H1 (cell line): ENCODE measurements at regions not wholly inside any gene's neighbourhood (a gene's known extent, or its start where the extent isn't known, plus 50 kb on each side); places are given as distances from the start of the nearest gene placed in this dataset.

Source experiments
- CTCF ChIA-PET: fragments of 300-600 bp; sonication (Branson Sonifier 250); formaldehyde crosslinking; loops from one replicate; lab custom pipeline; 2021; ENCODE audit not compliant: partially characterized antibody; lab: Charles Lee
- POLR2A ChIA-PET: fragments of 300-600 bp; sonication (Branson Sonifier 250); formaldehyde crosslinking; loops from one replicate; lab custom pipeline; 2021; ENCODE audit warnings: inconsistent platforms; ENCODE audit not compliant: partially characterized antibody; lab: Charles Lee
- DNase-seq, 2 experiments: peaks; one replicate each; pipeline versions ENCODE4 v3.0.0 to v3.0.0-alpha.2; 2010 to 2022; ENCODE audit warnings: low spot score in 2 of 2, low read depth in 1 of 2, mixed read lengths in 1 of 2
- FAIRE-seq: peaks from 2 replicates; lab custom pipeline; 2011; peaks lifted over from hg19 to GRCh38; lab: Jason Lieb, UNC
- H2AFZ ChIP-seq: 2 replicates; pipeline ENCODE4 v1.8.1; 2012; ENCODE audit warnings: low read length, inconsistent platforms
- H2AK5ac ChIP-seq: 2 replicates; pipeline ENCODE4 v1.6.1; 2013; ENCODE audit warnings: low read depth, low read length
- H2BK120ac ChIP-seq: replicated peaks from 2 replicates; pipeline ENCODE3; 2013; ENCODE audit warnings: low read depth, low read length, inconsistent platforms
- H2BK12ac ChIP-seq: 2 replicates; pipeline ENCODE4 v1.6.1; 2013; ENCODE audit warnings: low read depth, low read length
- H2BK15ac ChIP-seq: 2 replicates; pipeline ENCODE4 v1.6.1; 2013; ENCODE audit warnings: low read length
- H2BK20ac ChIP-seq: 2 replicates; pipeline ENCODE4 v1.6.1; 2013; ENCODE audit warnings: low read length
- H2BK5ac ChIP-seq: 2 replicates; pipeline ENCODE4 v1.6.1; 2013; ENCODE audit warnings: low read depth, low read length
- H3K14ac ChIP-seq: 2 replicates; pipeline ENCODE4 v1.6.1; 2013; ENCODE audit warnings: inconsistent platforms; ENCODE audit not compliant: insufficient read length
- H3K18ac ChIP-seq: 2 replicates; pipeline ENCODE4 v1.6.1; 2013; ENCODE audit warnings: low read length; ENCODE audit errors: extremely low read depth
- H3K23ac ChIP-seq: 2 replicates; pipeline ENCODE4 v1.6.1; 2013; ENCODE audit warnings: inconsistent platforms; ENCODE audit not compliant: insufficient read length
- H3K23me2 ChIP-seq: 2 replicates; pipeline ENCODE4 v1.6.1; 2013; ENCODE audit warnings: low read depth, low read length
- H3K27ac ChIP-seq: 2 replicates; pipeline ENCODE4 v1.6.1; 2011; ENCODE audit warnings: low read depth, low read length, inconsistent platforms
- H3K27me3 ChIP-seq, 4 experiments: replicated peaks in 1 of 4; 1 replicate in 1 of 4; 2 replicates in 3 of 4; pipeline versions ENCODE4 v1.6.1 to v1.8.1; 2011 to 2013; ENCODE audit warnings: low read length in 3 of 4, mild to moderate bottlenecking in 3 of 4, inconsistent platforms in 2 of 4, mixed read lengths in 2 of 4, moderate library complexity in 1 of 4; ENCODE audit not compliant: control insufficient read depth in 3 of 4, insufficient read depth in 3 of 4; ENCODE audit errors: extremely low read depth in 1 of 4
- H3K36me3 ChIP-seq, 4 experiments: 2 replicates each; pipeline versions ENCODE4 v1.6.1 to v1.8.1; 2011 to 2013; ENCODE audit warnings: mild to moderate bottlenecking in 4 of 4, low read length in 3 of 4, moderate library complexity in 2 of 4, control low read depth in 1 of 4, inconsistent platforms in 1 of 4; ENCODE audit not compliant: insufficient read depth in 4 of 4, control insufficient read depth in 2 of 4
- H3K4ac ChIP-seq: replicated peaks from 2 replicates; pipeline ENCODE3; 2013; ENCODE audit warnings: low read length, low read depth, mixed read lengths, inconsistent platforms; ENCODE audit not compliant: insufficient read length
- H3K4me1 ChIP-seq, 4 experiments: replicated peaks in 1 of 4; 1 replicate in 1 of 4; 2 replicates in 3 of 4; pipeline versions ENCODE4 v1.6.1 to v1.8.1; 2011 to 2013; ENCODE audit warnings: low read length in 3 of 4, inconsistent platforms in 2 of 4, mixed read lengths in 1 of 4; ENCODE audit not compliant: insufficient read depth in 4 of 4, control insufficient read depth in 3 of 4
- H3K4me2 ChIP-seq, 2 experiments: 2 replicates each; pipeline versions ENCODE4 v1.6.1 to v1.8.1; 2011 to 2013; ENCODE audit warnings: low read depth in 2 of 2, low read length in 2 of 2, control low read depth in 1 of 2, inconsistent platforms in 1 of 2, mild to moderate bottlenecking in 1 of 2; ENCODE audit not compliant: insufficient read depth in 1 of 2
- H3K4me3 ChIP-seq, 4 experiments: fragments of 200-600, 300-600 bp in 1 of 4; sonication (generic), shearing (Covaris generic), sonication (Bioruptor Twin) in 1 of 4; 2 replicates each; pipeline versions ENCODE4 v1.5.1 to v1.8.1; 2011 to 2016; ENCODE audit warnings: low read length in 4 of 4, low read depth in 3 of 4, control low read depth in 2 of 4, inconsistent platforms in 2 of 4, mild to moderate bottlenecking in 2 of 4, mixed read lengths in 1 of 4, moderate library complexity in 1 of 4; ENCODE audit not compliant: insufficient read depth in 2 of 4; ENCODE audit errors: extremely low read depth in 1 of 4
- H3K56ac ChIP-seq: replicated peaks from 2 replicates; pipeline ENCODE3; 2013; ENCODE audit warnings: low read depth, mild to moderate bottlenecking, mixed read lengths, low read length, inconsistent platforms; ENCODE audit not compliant: insufficient read length
- H3K79me1 ChIP-seq: 2 replicates; pipeline ENCODE4 v1.6.1; 2013; ENCODE audit warnings: low read depth, low read length, control low read depth
- H3K79me2 ChIP-seq, 2 experiments: 2 replicates each; pipeline versions ENCODE4 v1.6.1 to v1.8.1; 2012 to 2013; ENCODE audit warnings: low read length in 2 of 2, mild to moderate bottlenecking in 2 of 2, inconsistent platforms in 1 of 2; ENCODE audit not compliant: insufficient read depth in 2 of 2, control insufficient read depth in 1 of 2
- H3K9ac ChIP-seq, 4 experiments: replicated peaks in 1 of 4; 1 replicate in 1 of 4; 2 replicates in 3 of 4; pipeline versions ENCODE4 v1.6.1 to v1.8.1; 2011 to 2013; ENCODE audit warnings: low read depth in 3 of 4, low read length in 3 of 4, control low read depth in 2 of 4, mild to moderate bottlenecking in 2 of 4, moderate library complexity in 2 of 4, inconsistent platforms in 1 of 4; ENCODE audit errors: extremely low read depth in 1 of 4
- H3K9me3 ChIP-seq, 2 experiments: 2 replicates each; pipeline versions ENCODE4 v1.6.1 to v1.8.1; 2012 to 2013; ENCODE audit warnings: mild to moderate bottlenecking in 2 of 2, moderate library complexity in 2 of 2, control low read depth in 1 of 2, inconsistent platforms in 1 of 2, low read depth in 1 of 2, low read length in 1 of 2, mixed read lengths in 1 of 2; ENCODE audit not compliant: insufficient read depth in 2 of 2
- H4K20me1 ChIP-seq, 2 experiments: replicated peaks in 1 of 2; 2 replicates each; pipeline versions ENCODE3 to v1.8.1; 2011 to 2013; ENCODE audit warnings: inconsistent platforms in 2 of 2, low read length in 2 of 2, mild to moderate bottlenecking in 1 of 2; ENCODE audit not compliant: insufficient read depth in 2 of 2, control insufficient read depth in 1 of 2
- H4K5ac ChIP-seq: 2 replicates; pipeline ENCODE4 v1.6.1; 2013; ENCODE audit warnings: low read length, low read depth, mixed read lengths, inconsistent platforms; ENCODE audit not compliant: insufficient read length
- H4K8ac ChIP-seq: 2 replicates; pipeline ENCODE4 v1.8.0; 2013; ENCODE audit warnings: mild to moderate bottlenecking, moderate library complexity, low read length, inconsistent platforms; ENCODE audit not compliant: insufficient read depth; ENCODE audit errors: extremely low read depth
- H4K91ac ChIP-seq: replicated peaks from 2 replicates; pipeline ENCODE3; 2013; ENCODE audit warnings: low read length, mixed read lengths, inconsistent platforms; ENCODE audit not compliant: insufficient read length
- BRCA1 ChIP-seq: IDR thresholded peaks from 2 replicates; pipeline ENCODE4 v1.6.1; 2012; ENCODE audit warnings: low read depth, low read length, improper control_type of control experiment
- CEBPB ChIP-seq: IDR thresholded peaks from 2 replicates; pipeline ENCODE4 v1.6.1; 2012; ENCODE audit warnings: low read depth, low read length
- CHD1 ChIP-seq: IDR thresholded peaks from 2 replicates; pipeline ENCODE4 v1.6.1; 2012; ENCODE audit warnings: low read depth, low read length, improper control_type of control experiment
- CREB1 ChIP-seq: IDR thresholded peaks from 2 replicates; pipeline ENCODE4 v1.6.1; 2012; ENCODE audit warnings: inconsistent platforms
- FOSL1 ChIP-seq: IDR thresholded peaks from 2 replicates; pipeline ENCODE4 v1.6.1; 2011; ENCODE audit warnings: mild to moderate bottlenecking, low read depth, low read length, moderate library complexity; ENCODE audit not compliant: insufficient read depth
- KDM4A ChIP-seq: IDR thresholded peaks from one replicate; pipeline ENCODE4 v1.7.1; 2012; ENCODE audit warnings: low read depth, mild to moderate bottlenecking, moderate library complexity, low read length, inconsistent platforms; ENCODE audit not compliant: severe bottlenecking
- MAFK ChIP-seq: IDR thresholded peaks from 2 replicates; pipeline ENCODE4 v1.6.1; 2012; ENCODE audit warnings: low read depth, mild to moderate bottlenecking, improper control_type of control experiment, low read length
- SP1 ChIP-seq: IDR thresholded peaks from 2 replicates; pipeline ENCODE4 v1.6.1; 2011; ENCODE audit warnings: low read depth, low read length
- SRF ChIP-seq: IDR thresholded peaks from 2 replicates; pipeline ENCODE4 v1.6.1; 2011; ENCODE audit warnings: mild to moderate bottlenecking, low read depth, low read length, moderate library complexity
- TAF1 ChIP-seq: IDR thresholded peaks from 2 replicates; pipeline ENCODE4 v1.6.1; 2011; ENCODE audit warnings: mild to moderate bottlenecking, low read depth, low read length
- TEAD4 ChIP-seq: IDR thresholded peaks from 2 replicates; pipeline ENCODE4 v1.6.1; 2012; ENCODE audit warnings: low read depth, low read length, inconsistent platforms, mixed read lengths
- WGBS, 2 experiments: shearing (Covaris generic) in 1 of 2; methylation state at CpG; one replicate each; pipeline versions ENCODE4 v1.1.6 to v1.1.7; 2013 to 2015; ENCODE audit warnings: low lambda C conversion rate in 2 of 2, mixed read lengths in 2 of 2, inconsistent platforms in 1 of 2, low coverage in 1 of 2, missing lambda C conversion rate in 1 of 2; ENCODE audit not compliant: insufficient replicate concordance in 2 of 2, insufficient coverage in 1 of 2, insufficient read length in 1 of 2; ENCODE audit errors: extremely low coverage in 1 of 2, missing lambda C conversion rate in 1 of 2; 5-methylcytosine and 5-hydroxymethylcytosine counted together

GRCh38 chr9:119420231-119420630 is 51.0 kb upstream of the BRINP1 start:
- H4K91ac ChIP-seq = no peak overlapping the region
- H2AFZ ChIP-seq = no peak overlapping the region

More at GRCh38 chr9:119420231-119420630, 51.0 kb upstream of the BRINP1 start:
- no peak overlapping the region for H2BK5ac ChIP-seq
- H3K9me3 ChIP-seq = no peaks in the 10 kb centered on the region
- H3K27me3 ChIP-seq = no peaks in the 10 kb centered on the region
- H3K36me3 ChIP-seq = no peaks in the 10 kb centered on the region
- no peak for DNase-seq
- no peak overlapping the region for H3K56ac ChIP-seq
- FAIRE-seq = no peak
- no peak overlapping the region for H2BK15ac ChIP-seq
- H3K9ac ChIP-seq = no peak overlapping the region
- no peak overlapping the region for H3K27ac ChIP-seq
- H3K4me2 ChIP-seq = no peak overlapping the region
- ChIA-PET CTCF (interaction anchor here (1.2 kb wide), 1 partner anchor 789 kb away, joined by 4 read pairs; no protein-coding TSS in a partner anchor), POLR2A (no interaction called here)
- H3K79me1 ChIP-seq = no peaks in the 10 kb centered on the region
- H3K23me2 ChIP-seq = no peaks in the 10 kb centered on the region
- no peak overlapping the region for H2AK5ac ChIP-seq
- H3K79me2 ChIP-seq = no peaks in the 10 kb centered on the region
- H3K4me1 ChIP-seq = peaks cover 0 to 3% (median 0%) of the 10 kb centered on the region in 4 experiments; a peak in 1 of 7 replicates
- no peak overlapping the region for H3K18ac ChIP-seq
- no peak overlapping the region for H4K8ac ChIP-seq
- no peak overlapping the region for H3K23ac ChIP-seq
- no peak overlapping the region for H4K5ac ChIP-seq
- no peak overlapping the region for H3K4me3 ChIP-seq
- H2BK12ac ChIP-seq = no peak overlapping the region
- no peak overlapping the region for H2BK120ac ChIP-seq
- H3K14ac ChIP-seq = no peak overlapping the region
- no peaks in the 10 kb centered on the region for H4K20me1 ChIP-seq
- TF ChIP-seq FOSL1 = no peak
- TF ChIP-seq CEBPB = no peak
- no peak for TF ChIP-seq MAFK
- TF ChIP-seq BRCA1 = no peak
- no peak for TF ChIP-seq CHD1
- TF ChIP-seq SRF = no peak
- no peak for TF ChIP-seq TEAD4
- TF ChIP-seq TAF1 = no peak
- TF ChIP-seq SP1 = no peak
- no peak for TF ChIP-seq CREB1
- TF ChIP-seq KDM4A = no peak
- TF ChIP-seq, all 59 proteins: peak for 0
- Histone ChIP-seq H2BK20ac (no peak overlapping the region), H3K4ac (no peak overlapping the region)
- 75% methylated on average over 2 of the region's 2 CpGs; no CpG with 5 or more reads in 1 of the 2 experiments for WGBS, 2 experiments
